Fibroblast of lung (primary cell): ENCODE measurements at regions not wholly inside any gene's neighbourhood (a gene's known extent, or its start where the extent isn't known, plus 50 kb on each side); places are given as distances from the start of the nearest gene placed in this dataset.

Experiments
- CTCF ChIP-seq, 2 donors: IDR thresholded peaks in 1 of 2; conservative IDR thresholded peaks in 1 of 2; 1 replicate in 1 of 2; 2 replicates in 1 of 2; pipeline ENCODE4 v1.5.1; 2011 to 2012; ENCODE audit warnings: low read length in 2 of 2, control low read depth in 1 of 2, inconsistent platforms in 1 of 2, low read depth in 1 of 2, mild to moderate bottlenecking in 1 of 2
- EZH2 ChIP-seq: IDR thresholded peaks from 2 replicates; pipeline ENCODE4 v1.5.1; 2012; ENCODE audit warnings: low read length, control low read depth, mild to moderate bottlenecking; ENCODE audit errors: missing control alignments

- TF ChIP-seq CTCF (conservative IDR thresholded peaks at IDR 0.05 in 1 of 2, IDR thresholded peaks at IDR 0.05 in 1 of 2; ENCODE audit: low read depth in 1 of 2, low read length in 2 of 2): no peak
- TF ChIP-seq EZH2: no peak
Measured at GRCh38 chr5:142433526-142434321, 108.9 kb upstream of the SPRY4 start.
